ENCODE measurements at regions not wholly inside any gene's neighbourhood (a gene's known extent, or its start where the extent isn't known, plus 50 kb on each side); places are given as distances from the start of the nearest gene placed in this dataset.

DNA sequence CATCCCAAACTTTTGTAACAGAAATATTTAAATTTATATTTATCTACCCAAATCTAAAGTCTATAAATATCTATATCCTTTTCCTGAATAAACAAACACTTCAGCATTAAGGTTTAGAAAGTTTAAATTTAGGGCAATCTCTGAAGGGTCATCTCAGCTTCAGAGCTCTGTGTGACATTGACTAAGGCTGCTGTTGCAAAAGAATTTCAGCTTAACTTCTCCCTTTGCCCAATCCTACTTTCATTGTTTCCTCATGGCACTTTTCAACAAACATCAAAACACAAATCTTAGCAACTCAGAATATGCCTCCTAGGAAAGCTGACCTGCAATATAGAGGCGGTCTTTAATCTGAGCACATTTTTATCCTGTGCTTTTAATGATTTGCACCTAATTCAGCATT is 79.7 kb upstream of the BANK1 start:
- 89 to 90% methylated on average over 1 of the region's 1 CpG for WGBS, 2 donors
- H3K27me3 ChIP-seq, result no peaks in the 10 kb centered on the region
- no peak for TF ChIP-seq EP300 (IDR thresholded peaks at IDR 0.05)
- no peak for TF ChIP-seq CTCF (IDR thresholded peaks at IDR 0.05)
- TF ChIP-seq POLR2A (IDR thresholded peaks at IDR 0.05), result no peak

GRCh38 chr4:101708293-101709039 is 82.1 kb upstream of the BANK1 start:
- Histone ChIP-seq H3K36me3 (no peaks in the 10 kb centered on the region), H3K9me3 (peaks cover 0 to 10% (median 2%) of the 10 kb centered on the region in 4 donors), H3K4me1 (no peaks in the 10 kb centered on the region), H3K4me3 (no peak overlapping the region), H3K27me3 (no peaks in the 10 kb centered on the region), H3K27ac (no peak overlapping the region)
- DNase-seq (ENCODE audit: low spot score in 2 of 2), result no peak
- TF ChIP-seq POLR2A (IDR thresholded peaks at IDR 0.05), result no peak
- no peak for TF ChIP-seq CTCF (IDR thresholded peaks at IDR 0.05)
- TF ChIP-seq EP300 (IDR thresholded peaks at IDR 0.05), result no peak
- WGBS, 2 donors, result 95 to 98% methylated on average over 1 of the region's 1 CpG

More for the DNA sequence above, 79.7 kb upstream of the BANK1 start:
- no peaks in the 10 kb centered on the region for H3K4me1 ChIP-seq
- H3K27ac ChIP-seq, result no peak overlapping the region
- DNase-seq (ENCODE audit: low spot score in 2 of 2), result no peak
- no peak overlapping the region for H3K4me3 ChIP-seq
- no peaks in the 10 kb centered on the region for H3K36me3 ChIP-seq
- peaks cover 0 to 18% (median 3%) of the 10 kb centered on the region in 4 donors for H3K9me3 ChIP-seq

DNA sequence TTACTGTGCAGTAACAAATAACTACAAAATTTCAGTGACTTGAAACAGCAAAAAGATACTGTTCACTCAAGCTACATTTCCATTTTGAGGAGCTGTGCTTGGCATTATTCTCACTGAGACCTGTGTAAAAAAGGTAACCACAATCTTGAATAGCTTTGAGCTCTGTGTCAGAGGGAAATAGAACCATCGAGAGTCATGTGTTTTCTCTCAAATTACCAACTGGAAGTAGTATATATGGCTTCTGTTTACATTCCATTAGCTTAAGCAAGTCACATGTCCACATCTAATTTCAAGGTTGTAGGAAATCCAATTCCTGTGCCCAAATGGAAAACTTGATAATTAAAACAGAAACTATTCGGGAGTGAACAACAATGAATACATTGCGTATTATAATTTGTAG is 82.9 kb upstream of the BANK1 start:
- Histone ChIP-seq H3K4me3 (no peak overlapping the region), H3K36me3 (no peaks in the 10 kb centered on the region), H3K27ac (no peak overlapping the region), H3K9me3 (peaks cover 0 to 10% (median 2%) of the 10 kb centered on the region in 4 donors), H3K27me3 (no peaks in the 10 kb centered on the region), H3K4me1 (no peaks in the 10 kb centered on the region)
- DNase-seq (ENCODE audit: low spot score in 2 of 2), result no peak
- 74 to 93% methylated on average over 3 of the region's 3 CpGs for WGBS, 2 donors
- TF ChIP-seq POLR2A (IDR thresholded peaks at IDR 0.05), result no peak
- no peak for TF ChIP-seq EP300 (IDR thresholded peaks at IDR 0.05)
- no peak for TF ChIP-seq CTCF (IDR thresholded peaks at IDR 0.05)

DNA sequence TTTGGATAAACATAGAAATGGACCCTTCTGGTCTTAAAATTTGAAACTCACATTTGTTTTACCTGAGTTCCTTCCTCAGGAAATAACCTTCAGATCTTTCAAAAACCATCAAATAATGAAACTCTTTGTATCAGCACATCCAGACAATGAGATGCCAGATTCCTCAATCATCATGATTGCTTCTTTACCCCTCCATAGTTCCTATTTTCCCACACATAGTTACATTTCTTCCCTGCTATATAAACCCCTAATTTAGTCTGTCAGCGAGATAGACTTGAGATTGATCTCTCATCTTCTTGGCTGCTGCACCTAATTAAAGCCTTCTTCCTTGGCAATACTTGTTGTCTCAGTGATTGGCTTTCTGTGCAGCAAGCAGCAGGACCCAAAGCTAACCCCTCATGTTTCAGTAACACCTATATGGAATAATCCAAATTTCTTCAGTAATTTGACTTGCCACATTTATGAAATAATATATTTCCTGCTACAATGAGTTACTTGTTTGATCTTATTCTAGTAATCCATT is 83.9 kb upstream of the BANK1 start:
- DNase-seq (ENCODE audit: low spot score in 2 of 2), result no peak
- Histone ChIP-seq H3K4me1 (no peaks in the 10 kb centered on the region), H3K27me3 (no peaks in the 10 kb centered on the region), H3K9me3 (peaks cover 0 to 10% (median 2%) of the 10 kb centered on the region in 4 donors), H3K27ac (no peak overlapping the region), H3K36me3 (no peaks in the 10 kb centered on the region), H3K4me3 (no peak overlapping the region)
- 73 to 90% methylated on average over 1 of the region's 1 CpG for WGBS, 2 donors
- TF ChIP-seq POLR2A (IDR thresholded peaks at IDR 0.05) (no peak), EP300 (IDR thresholded peaks at IDR 0.05) (no peak), CTCF (IDR thresholded peaks at IDR 0.05) (no peak)

DNA sequence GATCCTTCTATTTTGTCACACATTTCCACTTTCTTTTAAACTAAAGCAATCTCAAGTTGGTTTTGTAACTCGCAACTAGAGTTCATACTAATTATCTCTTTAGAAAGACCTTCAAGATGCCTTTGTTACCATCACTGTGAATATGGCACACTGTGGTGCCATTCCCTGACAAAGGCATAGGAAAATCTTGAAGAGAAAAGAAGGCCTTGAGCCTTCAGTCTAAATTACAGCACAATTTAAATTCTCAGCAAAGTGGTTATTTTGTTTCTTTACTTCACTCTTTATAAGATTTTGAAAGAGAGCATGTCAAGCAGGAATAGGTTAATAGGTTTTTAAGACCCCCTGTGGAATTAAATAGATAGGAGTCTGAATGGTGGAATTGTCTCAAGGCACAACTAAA is 89.0 kb upstream of the BANK1 start:
- no peaks in the 10 kb centered on the region for H3K27me3 ChIP-seq
- TF ChIP-seq POLR2A (IDR thresholded peaks at IDR 0.05) (no peak), EP300 (IDR thresholded peaks at IDR 0.05) (no peak)
- H3K27ac ChIP-seq, result no peak overlapping the region
- H3K36me3 ChIP-seq, result no peaks in the 10 kb centered on the region
- DNase-seq (ENCODE audit: low spot score in 2 of 2), result no peak
- H3K4me3 ChIP-seq, result no peak overlapping the region
- H3K4me1 ChIP-seq, result no peaks in the 10 kb centered on the region
- 71 to 83% methylated on average over 1 of the region's 1 CpG for WGBS, 2 donors
- peaks cover 0 to 7% (median 1%) of the 10 kb centered on the region in 4 donors for H3K9me3 ChIP-seq

All from tibial nerve (tissue), 4 donors.